ENCODE measurements at regions not wholly inside any gene's neighbourhood (a gene's known extent, or its start where the extent isn't known, plus 50 kb on each side); places are given as distances from the start of the nearest gene placed in this dataset.

GRCh38 chr4:128560754-128561495 is 248.6 kb upstream of the JADE1 start:
- Histone ChIP-seq H3K9me3 (ENCODE audit: control insufficient read depth, insufficient read depth, low read length) (no peaks in the 10 kb centered on the region), H4K5ac (ENCODE audit: low read depth, low read length) (peak overlapping the region; percentile 79), H4K91ac (ENCODE audit: insufficient read depth, low read depth, low read length) (peak overlapping the region; percentile 85), H3K4ac (ENCODE audit: low read depth, low read length) (peak overlapping the region; percentile 73), H3K23ac (ENCODE audit: low read depth, low read length) (peak overlapping the region; percentile 50), H2BK20ac (ENCODE audit: low read depth, low read length) (peak overlapping the region; percentile 91), H4K8ac (ENCODE audit: low read depth in 2 of 2, low read length in 2 of 2) (peak overlapping the region; percentile 46 to 64; a peak in 3 of 4 replicates), H2BK120ac (ENCODE audit: low read depth, low read length) (peak overlapping the region; percentile 92), H3K9me1 (ENCODE audit: insufficient read depth, low read length) (peaks cover 13% of the 10 kb centered on the region), H3K14ac (replicated peaks; ENCODE audit: low read depth, low read length) (peak overlapping the region; percentile 69), H3K4me3 (ENCODE audit: insufficient read depth, low read depth, low read length) (no peak overlapping the region), H2AK9ac (replicated peaks; ENCODE audit: low read depth, low read length, poor library complexity) (no peak overlapping the region), H3K27ac (ENCODE audit: insufficient read depth, low read length) (peak overlapping the region; percentile 70; the same call in 1 of the 2 replicates), H2AFZ (replicated peaks; ENCODE audit: low read length, poor library complexity) (no peak overlapping the region), H2BK5ac (ENCODE audit: low read depth, low read length, poor library complexity, severe bottlenecking) (peak overlapping the region; percentile 29), H3K18ac (ENCODE audit: low read depth, low read length) (peak overlapping the region; percentile 94), H3K79me1 (ENCODE audit: low read depth in 1 of 2, low read length in 2 of 2) (no peaks in the 10 kb centered on the region), H3K4me1 (ENCODE audit: control insufficient read depth, insufficient read depth, low read length) (peaks cover 9% of the 10 kb centered on the region), H3K36me3 (ENCODE audit: control insufficient read depth, insufficient read depth, low read length) (no peaks in the 10 kb centered on the region), H4K20me1 (ENCODE audit: insufficient read depth, low read length) (no peaks in the 10 kb centered on the region), H3K4me2 (ENCODE audit: low read depth, low read length) (peak overlapping the region; percentile 14; the same call in 1 of the 2 replicates), H3K9ac (ENCODE audit: low read depth, low read length) (peak overlapping the region; percentile 11; the same call in 1 of the 2 replicates), H3K56ac (ENCODE audit: extremely low read depth, insufficient read depth, low read length) (peak overlapping the region; percentile 29; the same call in 1 of the 2 replicates), H3K27me3 (ENCODE audit: control insufficient read depth, insufficient read depth, low read length) (no peaks in the 10 kb centered on the region), H2AK5ac (ENCODE audit: low read depth, low read length) (peak overlapping the region; percentile 59; the same call in 1 of the 2 replicates), H2BK15ac (ENCODE audit: low read depth, low read length) (peak overlapping the region; percentile 63; the same call in 2 of the 3 replicates)
- in situ Hi-C loops (cut with MboI; ENCODE audit: low sequenced_read_pairs) (loop anchor here (25.0 kb wide), 1 partner anchor 374 kb away; no protein-coding TSS in a partner anchor), dilution Hi-C loops (cut with HindIII; ENCODE audit: low sequenced_read_pairs, unreplicated experiment) (no loop called here), intact Hi-C loops (cut with micrococcal nuclease) (no loop called here)
- TF ChIP-seq ELK1 (IDR thresholded peaks at IDR 0.05; ENCODE audit: borderline replicate concordance, low read depth, low read length) (no peak), MAZ (IDR thresholded peaks at IDR 0.05; ENCODE audit: borderline replicate concordance, low read depth, low read length) (no peak), SMC3 (IDR thresholded peaks at IDR 0.05; ENCODE audit: low read depth, low read length) (no peak), RCOR1 (IDR thresholded peaks at IDR 0.05; ENCODE audit: insufficient replicate concordance, low read length) (no peak)
- ATAC-seq (ENCODE audit: low read depth): peak; percentile 70
- ChIA-PET POLR2A (ENCODE audit: unreplicated experiment) (no interaction called here), CTCF (no interaction called here)
- peak; percentile 77 for DNase-seq
- WGBS, 2 experiments (ENCODE audit: extremely low coverage in 2 of 2, insufficient read length in 1 of 2): no CpG with 5 or more reads among the region's 6 CpGs
- no TSS peak for BruUV-seq (replicated peaks)

Data from IMR-90 (cell line).